GM21447 (cell line): ENCODE measurements at regions not wholly inside any gene's neighbourhood (a gene's known extent, or its start where the extent isn't known, plus 50 kb on each side); places are given as distances from the start of the nearest gene placed in this dataset.
A peak's percentile ranks its signal among the peaks of the same experiment; 100 is the strongest.

Source experiments
- ATAC-seq: cut with Tn5 transposase; IDR thresholded peaks from one replicate; pipeline ENCODE4 v1.9.1; 2021; ENCODE audit not compliant: unreplicated experiment

DNA sequence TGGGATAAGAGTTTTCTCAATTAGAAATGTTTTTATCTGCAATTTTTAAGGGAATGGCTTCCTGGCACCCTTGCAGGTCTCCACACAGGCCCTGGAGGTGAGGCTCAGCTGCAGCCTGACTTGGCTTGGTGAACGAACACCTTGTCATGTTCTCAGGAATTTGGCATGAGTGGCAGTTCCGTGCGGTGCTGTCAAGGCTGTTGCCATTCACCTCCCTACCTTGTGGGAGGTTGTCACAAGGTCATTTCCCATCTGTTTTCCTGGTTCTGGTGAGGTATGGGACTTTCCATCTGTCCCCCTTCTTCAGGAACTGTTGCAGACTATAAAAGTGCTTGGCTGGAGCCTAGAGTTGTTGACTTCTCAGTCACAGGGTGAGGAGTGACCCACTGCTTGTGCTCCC, 82.9 kb downstream of the ELOVL4 start:
- no peak for ATAC-seq

DNA sequence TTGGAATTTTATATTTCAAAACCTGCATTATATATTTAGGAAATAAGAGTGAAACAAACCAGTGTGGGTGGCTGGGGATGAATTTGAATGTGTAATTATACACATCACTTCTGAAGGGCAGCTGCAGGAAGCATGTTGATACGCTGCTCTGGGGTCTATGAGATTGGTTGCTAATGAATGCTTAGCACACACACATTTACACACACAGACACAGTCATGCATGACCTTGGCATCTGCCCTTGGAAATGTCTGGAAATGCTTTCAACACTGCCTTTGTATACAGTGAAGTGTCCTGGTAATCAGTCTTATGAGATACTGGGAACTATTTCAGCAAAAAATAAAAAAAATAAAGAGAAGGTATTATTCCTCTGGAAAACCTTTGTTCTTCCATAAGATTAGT, 83.4 kb downstream of the ELOVL4 start:
- ATAC-seq = no peak

DNA sequence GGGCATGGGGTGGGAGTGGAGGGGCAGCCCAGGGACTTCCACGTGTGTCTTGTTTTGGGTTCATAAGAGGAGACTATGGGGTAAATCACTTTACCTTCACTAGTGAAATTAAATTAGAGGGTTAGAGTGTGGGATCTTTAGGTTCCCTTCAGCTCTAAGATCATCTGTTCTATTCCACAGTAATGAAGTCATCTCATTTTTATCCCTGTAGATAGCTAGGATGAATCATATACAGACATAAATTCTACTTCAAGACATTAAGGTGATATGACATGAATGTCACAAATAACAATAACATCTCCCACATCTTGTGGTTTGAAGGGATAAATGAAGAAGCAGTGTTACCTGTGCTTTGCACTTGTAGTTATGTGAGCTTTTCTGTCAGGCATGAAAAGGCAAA, 83.8 kb downstream of the ELOVL4 start:
- ATAC-seq = no peak

DNA sequence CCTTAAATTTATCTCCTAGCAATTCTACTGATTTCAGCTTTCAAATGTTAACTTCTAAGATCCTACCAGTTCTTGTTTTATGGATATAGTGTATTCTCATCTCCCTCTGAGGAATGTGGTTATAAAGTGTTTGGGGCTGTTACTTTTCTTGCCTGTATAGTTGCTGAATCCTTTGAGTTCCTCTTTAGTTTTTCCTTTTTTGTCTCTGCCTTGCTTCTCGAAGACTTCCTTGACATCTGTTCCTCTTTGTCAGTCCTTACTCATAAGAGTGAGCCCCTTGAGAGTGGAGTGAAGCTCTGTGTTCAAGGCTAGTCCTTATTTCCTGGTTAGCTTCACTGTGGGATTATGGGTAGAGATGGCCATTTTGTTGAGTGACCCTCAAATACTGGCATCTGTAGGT, 84.6 kb downstream of the ELOVL4 start:
- no peak for ATAC-seq

DNA sequence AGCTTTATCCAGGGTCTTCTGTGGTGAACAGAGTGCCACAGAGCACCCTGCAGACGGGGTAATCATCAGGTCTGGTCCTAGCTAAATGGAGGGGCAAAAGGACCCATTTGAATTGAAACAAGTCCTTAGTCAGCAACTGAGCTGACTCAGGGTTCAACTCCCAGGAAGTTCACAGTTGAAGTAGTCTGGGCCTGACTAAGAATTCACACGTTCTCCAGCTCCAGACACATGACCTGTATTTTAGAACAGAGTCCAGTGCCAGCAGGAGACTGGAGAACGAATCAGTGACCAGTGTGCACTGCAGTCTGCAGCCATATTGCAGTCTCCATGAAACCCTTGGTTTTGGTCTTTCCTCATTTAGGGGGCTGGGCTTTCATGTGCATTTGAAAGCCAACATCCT, 85.2 kb downstream of the ELOVL4 start:
- no peak for ATAC-seq

DNA sequence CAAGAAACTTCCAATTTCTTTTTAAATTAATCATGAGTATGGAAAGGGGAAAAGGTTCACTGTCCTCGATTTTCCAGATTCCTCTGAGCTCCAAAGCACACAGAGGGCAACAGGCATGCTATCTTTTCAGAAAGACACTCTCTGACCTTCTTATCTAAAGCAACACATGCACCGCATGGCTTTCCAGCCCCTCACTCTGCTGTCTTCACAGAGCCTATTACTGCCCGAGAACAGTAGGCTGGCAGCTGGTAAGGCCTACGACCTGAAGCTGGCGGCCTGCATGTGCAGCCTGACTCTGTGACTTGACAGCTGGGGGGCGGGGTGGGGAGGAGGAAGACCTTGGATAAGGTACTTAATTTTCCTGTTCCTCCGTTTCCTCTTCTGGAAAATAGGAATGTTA, 86.3 kb downstream of the ELOVL4 start:
- ATAC-seq = no peak

DNA sequence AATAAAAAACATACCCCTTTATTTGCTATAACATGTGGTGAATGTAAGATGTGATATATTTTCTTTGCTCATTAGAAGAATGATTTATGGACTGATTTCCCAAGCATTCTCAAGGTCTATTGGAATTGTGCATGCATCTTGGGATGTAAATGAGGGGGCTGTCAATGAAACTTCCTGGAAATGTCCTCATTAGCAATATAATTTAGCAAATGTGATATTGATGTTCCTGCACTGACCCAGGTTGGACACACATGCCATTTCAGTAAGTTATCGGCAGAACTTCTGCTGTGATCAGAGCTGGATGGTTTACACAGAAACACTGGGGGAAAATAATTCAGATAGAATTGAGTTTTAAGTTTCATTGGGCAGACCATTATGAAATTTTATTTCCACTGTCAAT, 99.9 kb downstream of the ELOVL4 start:
- ATAC-seq = no peak

DNA sequence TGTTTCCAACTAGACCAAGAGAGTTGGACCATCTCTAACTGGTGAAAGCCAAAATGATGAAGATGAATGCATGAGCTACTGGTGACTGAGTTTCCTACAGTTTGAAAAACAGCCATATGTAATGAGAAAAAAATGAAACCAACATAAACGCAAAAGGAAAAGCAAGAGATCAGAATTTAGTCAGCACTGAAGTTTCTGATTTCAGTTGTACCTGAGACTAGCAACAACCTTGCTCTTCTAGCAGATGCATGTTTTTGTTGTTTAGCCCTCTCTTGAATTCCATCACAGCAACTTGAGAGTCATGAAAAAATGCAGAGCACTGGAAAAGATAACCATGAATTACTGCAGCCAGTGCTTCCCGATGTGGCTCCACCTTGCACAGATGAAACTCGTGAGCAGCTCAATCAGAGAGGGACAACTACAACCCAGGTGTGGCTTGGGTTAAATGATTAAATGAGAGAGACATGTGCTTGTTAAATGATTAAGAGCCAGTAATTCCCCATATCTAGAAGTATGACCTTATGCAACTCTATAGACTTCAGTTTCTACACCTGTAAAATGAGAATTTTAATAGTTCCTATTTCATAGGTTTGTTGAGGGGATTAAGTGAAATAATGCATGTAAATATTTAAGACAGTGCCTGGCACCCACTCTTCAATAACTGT, 104.8 kb downstream of the ELOVL4 start:
- ATAC-seq = peak; percentile 63

DNA sequence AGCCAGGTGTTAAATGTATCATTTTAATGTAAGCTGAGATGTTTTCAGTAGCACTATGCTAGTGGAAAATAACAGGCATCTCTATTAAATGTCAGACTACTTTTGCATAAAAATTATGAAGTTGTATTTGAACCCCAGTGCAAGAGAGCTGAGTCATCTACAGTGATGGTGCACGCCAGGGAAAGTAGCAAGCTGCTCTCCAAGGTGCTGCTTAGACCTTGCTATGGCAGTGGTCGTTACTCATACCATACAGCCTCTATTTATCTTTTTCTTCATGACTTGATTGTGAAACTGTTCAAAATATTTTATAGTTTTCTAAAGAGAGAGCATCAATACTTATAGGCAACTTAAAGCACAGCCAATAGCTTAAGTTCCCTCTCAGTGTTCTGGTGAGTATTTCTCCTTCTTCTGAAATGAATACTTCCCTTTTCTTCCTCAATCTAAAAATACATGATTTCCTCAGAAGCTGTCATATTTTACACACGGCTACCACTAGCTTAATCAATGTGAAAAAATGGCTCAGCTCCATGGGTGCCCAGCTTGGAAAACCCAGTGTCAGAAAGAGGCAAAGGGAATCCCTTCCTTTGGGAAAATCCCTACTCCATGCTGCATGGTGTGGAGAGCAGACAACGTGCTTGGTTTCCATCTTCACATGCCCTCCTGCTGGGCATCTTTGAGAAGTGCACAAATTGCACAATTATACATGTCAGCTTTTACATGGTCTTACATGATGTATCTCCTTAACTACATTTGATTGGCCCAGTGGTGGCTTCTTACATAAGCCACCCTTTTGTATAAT, 105.6 kb downstream of the ELOVL4 start:
- peak; percentile 36 for ATAC-seq

DNA sequence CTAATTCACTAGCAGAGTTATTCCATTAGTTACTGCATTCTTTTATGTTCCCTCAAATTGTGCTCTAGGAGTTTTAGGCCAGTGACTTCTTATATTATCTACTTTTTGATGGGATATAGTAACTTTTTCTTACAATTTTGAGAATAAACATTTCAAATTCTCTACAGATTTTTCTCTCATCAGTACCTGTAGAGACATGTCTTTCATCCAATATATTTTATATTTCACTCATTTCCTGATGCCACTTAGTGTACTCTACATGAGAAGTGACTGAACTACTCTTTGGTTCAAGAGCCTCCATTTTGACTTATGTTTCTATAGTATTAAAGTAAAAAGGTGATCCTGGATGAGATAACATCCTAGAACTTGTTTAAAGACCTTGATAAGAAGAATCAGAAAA, 108.5 kb downstream of the ELOVL4 start:
- no peak for ATAC-seq

DNA sequence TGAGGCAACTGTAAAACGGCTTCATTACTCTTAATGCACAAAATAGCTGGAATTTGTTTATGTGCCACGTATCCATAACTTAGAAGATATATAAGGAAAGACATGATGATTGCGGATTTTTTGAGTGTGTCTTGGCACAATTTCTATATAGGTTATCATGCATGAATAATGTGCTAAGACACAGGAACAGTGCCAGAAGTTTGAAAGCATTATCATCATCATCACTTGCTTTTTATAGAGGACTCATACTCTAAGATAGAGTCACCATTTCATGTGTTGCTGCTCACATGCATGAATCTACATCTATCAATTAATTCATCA, 113.4 kb downstream of the ELOVL4 start:
- no peak for ATAC-seq

DNA sequence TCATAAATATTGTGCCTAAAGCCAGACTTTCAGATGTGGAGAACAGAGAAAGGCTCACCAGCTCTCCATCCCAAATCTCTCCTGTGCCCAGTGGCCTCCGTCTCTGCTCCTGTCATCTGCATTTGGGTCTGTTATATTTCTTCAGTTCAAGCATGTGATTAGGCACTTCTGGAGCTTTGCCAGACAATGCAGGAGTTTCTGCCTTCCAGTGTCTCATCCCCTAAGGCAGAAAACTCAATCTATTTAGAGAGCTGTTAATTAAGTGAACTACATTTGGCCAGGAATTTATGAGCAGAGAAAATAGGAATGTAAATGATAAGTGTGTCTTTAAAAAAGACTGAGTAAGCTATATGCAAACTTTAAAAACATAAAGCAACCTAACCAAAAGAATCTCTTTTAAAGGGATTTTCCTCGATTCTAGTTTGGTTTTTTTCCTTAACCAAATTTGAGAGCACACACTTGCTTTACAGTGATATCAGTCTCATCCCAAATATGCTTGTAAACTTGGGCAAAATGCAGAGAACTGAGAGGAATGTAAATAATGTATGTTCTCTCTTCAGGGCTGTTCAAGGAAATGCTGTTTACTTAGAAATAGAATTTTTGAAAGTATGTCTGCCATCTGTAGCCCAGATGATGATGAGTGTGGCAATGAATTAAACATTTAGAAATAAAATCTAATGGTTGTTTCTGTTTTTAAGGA, 113.9 kb downstream of the ELOVL4 start:
- no peak for ATAC-seq

DNA sequence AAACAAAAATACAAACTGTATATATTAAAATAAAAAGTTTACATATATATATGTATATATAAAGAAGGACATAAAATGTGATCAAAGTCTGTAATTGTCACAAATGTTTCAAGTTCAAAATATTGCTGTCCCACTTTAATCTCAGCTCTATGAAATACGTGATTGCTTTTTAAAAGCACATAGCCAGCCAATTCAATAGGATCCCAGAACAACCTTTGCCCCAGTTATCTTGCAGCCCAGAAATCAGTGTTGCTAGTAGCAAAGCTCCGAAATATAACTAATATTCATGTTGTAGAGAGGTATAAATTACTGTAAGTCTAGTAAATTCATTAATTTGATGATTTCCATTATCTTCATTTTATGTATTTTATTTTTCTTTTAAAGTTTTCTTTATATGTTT, 114.6 kb downstream of the ELOVL4 start:
- no peak for ATAC-seq

DNA sequence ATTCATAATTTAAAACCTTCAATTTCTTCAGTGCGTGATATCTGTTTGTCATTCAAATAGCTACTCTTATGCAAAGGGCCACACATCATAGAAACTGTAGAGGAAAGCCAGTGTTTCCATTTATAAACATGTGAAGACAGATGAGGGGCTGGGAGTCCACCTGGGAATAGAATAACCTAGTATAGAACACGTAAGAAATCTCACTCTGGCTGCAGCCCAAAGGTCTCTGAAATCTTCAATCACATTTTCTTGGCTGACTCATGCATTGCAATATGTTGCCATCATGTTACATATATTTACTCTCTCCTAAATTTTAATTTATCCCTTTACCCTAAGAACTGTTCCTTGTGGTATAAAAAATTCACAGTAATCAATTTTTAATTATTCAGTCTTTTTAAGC, 123.2 kb downstream of the ELOVL4 start:
- ATAC-seq = no peak

DNA sequence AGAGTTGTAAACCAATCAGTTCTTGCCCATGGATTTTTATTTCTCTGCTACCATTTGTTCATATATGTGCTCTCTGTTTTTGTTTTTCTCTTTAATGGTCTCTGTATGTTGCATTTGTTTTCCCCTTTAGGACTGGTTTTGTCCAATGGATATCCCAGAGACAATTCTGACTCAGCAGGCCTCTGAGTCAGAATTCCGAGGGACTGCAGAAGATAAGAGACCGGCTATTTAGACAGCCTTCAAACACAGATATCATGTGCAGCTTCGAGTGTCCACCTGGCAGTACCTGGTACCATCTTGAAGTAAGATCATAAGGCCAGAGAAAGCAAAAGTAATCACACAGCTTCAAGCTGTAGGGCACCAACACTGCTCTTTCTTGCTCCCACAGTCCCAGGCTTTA, 125.5 kb downstream of the ELOVL4 start:
- ATAC-seq = no peak

DNA sequence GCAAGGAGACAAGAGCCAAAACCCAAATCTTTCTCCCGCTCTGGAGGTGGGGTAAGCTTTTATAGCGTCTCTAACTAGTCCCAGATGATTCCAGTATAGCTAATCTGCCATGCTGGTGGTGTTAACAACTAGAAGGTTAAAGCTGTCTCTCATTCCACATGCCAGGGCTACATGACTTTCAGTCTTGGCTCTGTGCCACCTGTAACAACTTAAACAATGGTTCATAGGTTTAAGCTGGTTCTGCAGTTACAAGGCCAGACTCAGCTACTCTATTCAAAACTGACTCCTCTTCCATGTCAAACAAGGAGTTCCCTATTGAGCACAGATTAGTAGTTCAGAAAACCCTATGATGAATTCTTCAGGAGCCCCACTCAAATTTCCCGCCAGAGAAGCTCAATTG, 128.9 kb downstream of the ELOVL4 start:
- no peak for ATAC-seq

DNA sequence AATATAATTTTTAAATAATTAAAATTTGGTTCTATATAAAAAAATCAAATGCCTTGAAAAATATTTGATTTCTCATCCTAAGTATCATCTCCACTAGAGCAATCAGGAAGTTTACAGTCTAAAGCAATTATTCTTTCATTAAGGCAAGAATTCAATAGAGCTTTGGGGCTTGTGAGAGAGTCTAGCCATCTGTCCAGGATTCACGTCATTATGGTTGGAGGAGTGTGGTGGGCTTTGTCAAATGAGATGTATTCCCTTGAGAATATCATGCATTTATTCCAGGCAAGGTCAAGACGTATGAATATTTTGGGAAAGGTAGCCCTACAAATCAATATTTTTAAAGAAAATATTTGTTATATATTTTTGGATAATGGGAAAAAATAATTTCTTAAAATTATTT, 132.4 kb downstream of the ELOVL4 start:
- no peak for ATAC-seq

DNA sequence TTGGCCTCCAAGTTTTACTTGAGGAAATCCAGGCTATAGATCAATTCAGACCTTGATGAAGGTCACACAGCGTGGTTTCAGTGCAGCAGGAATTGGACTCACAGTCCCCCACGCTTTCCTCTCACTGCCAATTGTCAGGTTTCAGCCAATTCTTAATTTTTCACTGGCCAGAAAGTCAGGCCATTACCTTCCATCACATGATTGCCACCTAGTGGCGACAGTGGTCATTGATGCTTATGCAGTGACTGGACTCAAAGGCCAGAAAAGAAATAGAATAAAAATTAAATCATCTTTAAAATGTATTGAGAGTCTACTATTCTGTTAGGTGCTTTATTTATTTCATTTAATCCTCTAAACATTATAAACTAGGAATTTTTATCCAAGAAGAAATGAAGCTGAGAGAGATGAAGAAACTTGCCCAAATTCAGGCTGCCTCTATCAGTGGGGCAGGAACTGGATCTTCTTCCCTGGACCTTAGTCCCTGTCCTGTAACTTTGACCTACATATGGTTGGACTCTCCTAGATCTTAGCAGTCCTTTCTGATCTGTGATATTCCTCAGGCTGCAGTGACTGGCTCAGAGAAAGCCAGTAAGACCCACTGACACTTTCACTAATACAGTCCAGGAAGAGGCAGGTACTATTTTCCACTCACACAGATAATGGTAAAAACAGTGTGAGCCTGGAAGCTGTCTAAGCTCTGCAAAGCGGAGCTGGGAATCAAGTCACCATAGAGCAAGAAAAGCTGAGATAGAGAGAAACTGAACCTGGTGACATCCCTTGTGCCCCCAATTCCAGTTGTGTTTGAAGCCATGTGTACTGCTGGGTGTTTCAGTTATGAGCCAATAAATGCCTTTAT, 133.3 kb downstream of the ELOVL4 start:
- peak; percentile 90 for ATAC-seq

DNA sequence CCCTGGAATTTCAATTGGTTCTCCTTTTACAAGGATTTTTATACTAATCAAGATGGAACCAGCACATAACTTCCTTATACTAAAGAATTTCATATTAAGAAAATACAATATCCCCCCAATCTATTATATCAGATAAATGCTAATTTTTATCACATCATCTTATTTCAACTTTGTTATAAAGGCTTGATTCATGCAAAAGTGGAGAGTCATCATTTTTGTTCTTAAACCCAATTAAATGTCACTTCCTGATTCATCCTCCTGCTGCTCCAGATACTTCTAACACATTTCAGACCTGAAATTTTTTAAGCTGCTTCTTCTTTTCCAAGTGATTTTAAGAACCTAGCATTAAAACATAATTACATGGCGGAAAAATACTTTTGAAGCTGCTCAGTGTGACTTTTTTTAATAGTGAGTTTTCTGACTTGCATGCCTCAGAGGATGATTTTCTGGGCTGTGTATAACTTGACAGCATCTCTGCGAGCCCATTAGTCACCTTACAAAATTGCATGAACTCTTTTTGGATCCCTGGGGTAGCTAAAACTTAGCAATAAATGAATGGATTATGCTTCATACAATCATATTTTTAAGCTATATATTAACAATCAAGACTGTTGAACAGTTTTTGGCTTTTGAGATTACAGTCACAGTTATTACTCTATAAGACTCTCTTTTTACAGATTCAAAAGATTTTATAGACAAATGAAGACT, 134.1 kb downstream of the ELOVL4 start:
- no peak for ATAC-seq

DNA sequence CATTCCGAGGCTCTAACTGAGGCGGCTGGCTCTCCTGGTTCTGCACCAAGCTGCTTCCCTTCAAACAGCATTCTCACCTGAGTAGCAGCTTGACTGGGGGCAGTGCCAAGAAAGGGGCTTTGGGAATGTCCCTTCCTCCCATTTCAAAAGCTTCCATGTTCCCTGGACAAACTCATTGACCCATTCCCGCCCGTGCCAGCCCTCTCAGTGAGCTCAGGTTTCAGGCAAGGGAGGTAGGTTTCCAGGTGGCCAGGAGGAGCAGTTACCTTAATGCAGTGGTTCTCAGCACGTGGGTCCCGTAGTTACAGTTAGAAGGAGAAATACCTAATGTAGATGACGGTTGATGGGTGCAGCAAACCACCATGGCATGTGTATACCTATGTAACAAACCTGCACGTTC, 135.2 kb downstream of the ELOVL4 start:
- no peak for ATAC-seq

DNA sequence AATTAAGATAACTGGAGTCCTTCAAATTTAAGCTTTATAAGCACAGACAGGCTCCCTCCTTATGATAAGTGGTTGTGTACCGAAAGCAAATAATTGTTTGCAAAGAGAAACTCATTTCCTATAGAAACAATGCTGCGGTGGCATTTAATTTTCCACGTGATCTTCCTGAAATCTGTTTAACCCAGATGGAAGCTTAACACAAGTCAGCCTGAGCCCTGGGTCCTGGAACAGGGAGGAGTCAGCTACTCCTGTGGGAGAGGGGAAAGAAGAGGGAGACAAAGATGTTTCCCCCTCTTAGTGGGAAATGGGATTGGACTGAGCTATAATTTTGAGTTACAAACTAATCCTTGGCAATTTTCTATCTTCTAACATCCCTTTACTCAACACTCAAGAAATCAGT, 136.5 kb downstream of the ELOVL4 start:
- ATAC-seq = no peak
